Colonic mucosa (tissue), 4 donors: ENCODE measurements at regions not wholly inside any gene's neighbourhood (a gene's known extent, or its start where the extent isn't known, plus 50 kb on each side); places are given as distances from the start of the nearest gene placed in this dataset.

Experiments
- DNase-seq: peaks from one replicate; pipeline ENCODE4 v3.0.0-alpha.2; 2020
- H3K27ac ChIP-seq: fragments of 200-600 bp; one replicate; pipeline ENCODE4 v1.8.0; 2021
- H3K27me3 ChIP-seq: fragments of 200-600 bp; one replicate; pipeline ENCODE4 v1.8.0; 2021
- H3K36me3 ChIP-seq: fragments of 200-600 bp; one replicate; pipeline ENCODE4 v1.8.0; 2021
- H3K4me1 ChIP-seq: fragments of 200-600 bp; one replicate; pipeline ENCODE4 v1.8.0; 2021; ENCODE audit warnings: mild to moderate bottlenecking
- H3K4me3 ChIP-seq: fragments of 200-600 bp; one replicate; pipeline ENCODE4 v1.8.0; 2021
- H3K9ac ChIP-seq, 2 donors: one replicate each; pipeline ENCODE4 v1.7.0; 2013; ENCODE audit warnings: control low read depth in 2 of 2, low read depth in 2 of 2, low read length in 2 of 2
- H3K9me3 ChIP-seq: fragments of 200-600 bp; one replicate; pipeline ENCODE4 v1.8.0; 2021
- CTCF ChIP-seq: fragments of 200-600 bp; IDR thresholded peaks from one replicate; pipeline ENCODE4 v1.8.0; 2022; ENCODE audit warnings: antibody characterized with exemption, mild to moderate bottlenecking
- intact Hi-C: fragments of 100-400 bp; cut with DNase I; formaldehyde crosslinking; loops from one replicate; pipeline ENCODE4 v1.14.1; 2022
- donor health status: healthy.
- donor health status: DM: no; HTN: no; CAD: no.
- donor health status: DM: no; HTN: no; CAD: no.

- H3K36me3 ChIP-seq: no peaks in the 10 kb centered on the region
- no peaks in the 10 kb centered on the region for H3K9me3 ChIP-seq
- no peak overlapping the region for H3K4me3 ChIP-seq
- DNase-seq: no peak
- H3K27ac ChIP-seq: no peak overlapping the region
- no peaks in the 10 kb centered on the region for H3K4me1 ChIP-seq
- intact Hi-C loops: no loop called here
- H3K9ac ChIP-seq: no peak overlapping the region
- TF ChIP-seq CTCF: no peak
- H3K27me3 ChIP-seq: no peaks in the 10 kb centered on the region
These were observed 624.7 kb upstream of the B3GAT1 start for GRCh38 chr11:135036488-135037297.

GRCh38 chr11:135035282-135035681, 623.2 kb upstream of the B3GAT1 start:
- H3K36me3 ChIP-seq: no peaks in the 10 kb centered on the region
- no peak overlapping the region for H3K27ac ChIP-seq
- no peak for TF ChIP-seq CTCF
- H3K27me3 ChIP-seq: no peaks in the 10 kb centered on the region
- H3K9me3 ChIP-seq: no peaks in the 10 kb centered on the region
- DNase-seq: no peak
- no peak overlapping the region for H3K4me3 ChIP-seq
- intact Hi-C loops: no loop called here
- no peak overlapping the region for H3K9ac ChIP-seq
- H3K4me1 ChIP-seq: no peaks in the 10 kb centered on the region

GRCh38 chr11:135033540-135033939, 621.5 kb upstream of the B3GAT1 start:
- TF ChIP-seq CTCF: no peak
- Histone ChIP-seq H3K27ac (no peak overlapping the region), H3K4me1 (no peaks in the 10 kb centered on the region), H3K4me3 (no peak overlapping the region), H3K9ac (no peak overlapping the region), H3K36me3 (no peaks in the 10 kb centered on the region), H3K9me3 (no peaks in the 10 kb centered on the region), H3K27me3 (no peaks in the 10 kb centered on the region)
- DNase-seq: no peak
- intact Hi-C loops: no loop called here

- no peak overlapping the region for H3K9ac ChIP-seq
- H3K27me3 ChIP-seq: no peaks in the 10 kb centered on the region
- DNase-seq: peak; percentile 2
- TF ChIP-seq CTCF: no peak
- intact Hi-C loops: no loop called here
- no peaks in the 10 kb centered on the region for H3K9me3 ChIP-seq
- H3K4me1 ChIP-seq: no peaks in the 10 kb centered on the region
- no peak overlapping the region for H3K4me3 ChIP-seq
- H3K27ac ChIP-seq: no peak overlapping the region
- no peaks in the 10 kb centered on the region for H3K36me3 ChIP-seq
These were observed 619.4 kb upstream of the B3GAT1 start for GRCh38 chr11:135031205-135031989.

- no peak for TF ChIP-seq CTCF
- Histone ChIP-seq H3K27me3 (no peaks in the 10 kb centered on the region), H3K4me3 (no peak overlapping the region), H3K4me1 (no peaks in the 10 kb centered on the region), H3K9me3 (no peaks in the 10 kb centered on the region), H3K27ac (no peak overlapping the region), H3K36me3 (no peaks in the 10 kb centered on the region), H3K9ac (no peak overlapping the region)
- intact Hi-C loops: no loop called here
- no peak for DNase-seq
These were observed 615.4 kb upstream of the B3GAT1 start for GRCh38 chr11:135027461-135027860.
